Keratinocyte (primary cell): ENCODE measurements at regions not wholly inside any gene's neighbourhood (a gene's known extent, or its start where the extent isn't known, plus 50 kb on each side); places are given as distances from the start of the nearest gene placed in this dataset.

ENCODE experiments used
- CTCF ChIP-seq, 3 experiments: IDR thresholded peaks in 1 of 3; conservative IDR thresholded peaks in 1 of 3; optimal IDR thresholded peaks in 1 of 3; 2 replicates in 2 of 3; 3 replicates in 1 of 3; pipeline versions ENCODE3 to v1.5.1; 2011; ENCODE audit warnings: low read length in 3 of 3, mild to moderate bottlenecking in 3 of 3, moderate library complexity in 2 of 3, control low read depth in 1 of 3, inconsistent platforms in 1 of 3; ENCODE audit not compliant: insufficient read depth in 2 of 3; ENCODE audit errors: extremely low read depth in 1 of 3
- EZH2 ChIP-seq: IDR thresholded peaks from one replicate; pipeline ENCODE4 v1.6.1; 2012; ENCODE audit warnings: inconsistent platforms, mild to moderate bottlenecking, low read length, moderate library complexity

GRCh38 chr18:38350141-38350540 lies 784.5 kb upstream of the CELF4 start:
- TF ChIP-seq CTCF (optimal IDR thresholded peaks at IDR 0.05 in 1 of 3, IDR thresholded peaks at IDR 0.05 in 1 of 3, conservative IDR thresholded peaks at IDR 0.05 in 1 of 3; ENCODE audit: extremely low read depth in 1 of 3, insufficient read depth in 2 of 3, low read length in 3 of 3) (no peak), EZH2 (no peak)
